ENCODE measurements at regions not wholly inside any gene's neighbourhood (a gene's known extent, or its start where the extent isn't known, plus 50 kb on each side); places are given as distances from the start of the nearest gene placed in this dataset.

- dilution Hi-C loops (cut with MboI; ENCODE audit: extremely low pct_ligation_motif_present, low sequenced_read_pairs) = no loop called here
- H3K36me3 ChIP-seq (ENCODE audit: control insufficient read depth in 2 of 2, extremely low read depth in 1 of 2, insufficient read depth in 2 of 2, low read length in 2 of 2) = no peaks in the 10 kb centered on the region
Observed at GRCh38 chr2:196391149-196391479, 219.7 kb upstream of the STK17B start.

More at GRCh38 chr2:196391149-196391479, 219.7 kb upstream of the STK17B start:
- Histone ChIP-seq H3K9ac (replicated peaks; ENCODE audit: extremely low read depth, insufficient read depth, low read length) (no peak overlapping the region), H3K27ac (ENCODE audit: insufficient read depth, low read depth, low read length) (no peak overlapping the region), H3K9me1 (replicated peaks; ENCODE audit: control insufficient read depth, extremely low read depth, insufficient read depth, low read length) (no peaks in the 10 kb centered on the region), H3K79me2 (ENCODE audit: control insufficient read depth, insufficient read depth, low read length) (no peaks in the 10 kb centered on the region), H3K4me1 (ENCODE audit: control insufficient read depth, extremely low read depth, insufficient read depth, low read length) (peaks cover 5% of the 10 kb centered on the region), H3K4me2 (ENCODE audit: insufficient read depth, low read length) (no peak overlapping the region), H3K4me3 (replicated peaks in 1 of 3; ENCODE audit: insufficient read depth in 1 of 3, low read depth in 1 of 3, low read length in 3 of 3) (no peak overlapping the region), H4K20me1 (replicated peaks; ENCODE audit: control insufficient read depth, extremely low read depth, insufficient read depth, low read length) (no peaks in the 10 kb centered on the region), H2AFZ (ENCODE audit: low read depth, low read length) (no peak overlapping the region), H3K9me3 (replicated peaks; ENCODE audit: control insufficient read depth, insufficient read depth, low read length) (no peaks in the 10 kb centered on the region), H3K27me3 (ENCODE audit: control insufficient read depth in 2 of 2, insufficient read depth in 2 of 2, low read length in 2 of 2) (no peaks in the 10 kb centered on the region)
- intact Hi-C loops (cut with micrococcal nuclease) = no loop called here
- TF ChIP-seq EZH2 (IDR thresholded peaks at IDR 0.05; ENCODE audit: borderline replicate concordance, low read depth, low read length, severe bottlenecking) (no peak), POLR2A (IDR thresholded peaks at IDR 0.05; ENCODE audit: low read depth, low read length) (no peak), MYC (IDR thresholded peaks at IDR 0.05; ENCODE audit: low read depth, low read length) (no peak), JUN (IDR thresholded peaks at IDR 0.05; ENCODE audit: borderline replicate concordance, insufficient read depth, insufficient read length, low read depth) (no peak), POLR2AphosphoS5 (IDR thresholded peaks at IDR 0.05; ENCODE audit: insufficient read depth, low read depth, low read length) (no peak), FOS (IDR thresholded peaks at IDR 0.05; ENCODE audit: borderline replicate concordance, insufficient read depth, low read length) (no peak), GATA2 (IDR thresholded peaks at IDR 0.05; ENCODE audit: insufficient read depth, insufficient read length, low read depth, low read length) (no peak)
- TF ChIP-seq, protein P1, sequence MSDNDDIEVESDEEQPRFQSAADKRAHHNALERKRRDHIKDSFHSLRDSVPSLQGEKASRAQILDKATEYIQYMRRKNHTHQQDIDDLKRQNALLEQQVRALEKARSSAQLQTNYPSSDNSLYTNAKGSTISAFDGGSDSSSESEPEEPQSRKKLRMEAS (IDR thresholded peaks at IDR 0.05; ENCODE audit: insufficient read depth, insufficient read length) = no peak
- TF ChIP-seq, protein P2, sequence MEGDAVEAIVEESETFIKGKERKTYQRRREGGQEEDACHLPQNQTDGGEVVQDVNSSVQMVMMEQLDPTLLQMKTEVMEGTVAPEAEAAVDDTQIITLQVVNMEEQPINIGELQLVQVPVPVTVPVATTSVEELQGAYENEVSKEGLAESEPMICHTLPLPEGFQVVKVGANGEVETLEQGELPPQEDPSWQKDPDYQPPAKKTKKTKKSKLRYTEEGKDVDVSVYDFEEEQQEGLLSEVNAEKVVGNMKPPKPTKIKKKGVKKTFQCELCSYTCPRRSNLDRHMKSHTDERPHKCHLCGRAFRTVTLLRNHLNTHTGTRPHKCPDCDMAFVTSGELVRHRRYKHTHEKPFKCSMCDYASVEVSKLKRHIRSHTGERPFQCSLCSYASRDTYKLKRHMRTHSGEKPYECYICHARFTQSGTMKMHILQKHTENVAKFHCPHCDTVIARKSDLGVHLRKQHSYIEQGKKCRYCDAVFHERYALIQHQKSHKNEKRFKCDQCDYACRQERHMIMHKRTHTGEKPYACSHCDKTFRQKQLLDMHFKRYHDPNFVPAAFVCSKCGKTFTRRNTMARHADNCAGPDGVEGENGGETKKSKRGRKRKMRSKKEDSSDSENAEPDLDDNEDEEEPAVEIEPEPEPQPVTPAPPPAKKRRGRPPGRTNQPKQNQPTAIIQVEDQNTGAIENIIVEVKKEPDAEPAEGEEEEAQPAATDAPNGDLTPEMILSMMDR (IDR thresholded peaks at IDR 0.05; ENCODE audit: extremely low read depth in 1 of 2, insufficient read depth in 1 of 2, low read depth in 1 of 2, low read length in 2 of 2) = no peak
- ChIA-PET CTCF (interaction anchor here (0.5 to 0.9 kb wide), 3 partner anchors 10 to 85 kb away, joined by 3 read pairs; no protein-coding TSS in a partner anchor), POLR2A (no interaction called here)
- no TSS peak for BruUV-seq (replicated peaks)
- DNase-seq (ENCODE audit: low read depth, low spot score) (no peak), FAIRE-seq (no peak)

Measured in endothelial cell of umbilical vein (primary cell).